Activated CD4-positive, alpha-beta T cell treated with anti-CD3 and anti-CD28 coated beads for 4 hours (primary cell): ENCODE measurements at regions not wholly inside any gene's neighbourhood (a gene's known extent, or its start where the extent isn't known, plus 50 kb on each side); places are given as distances from the start of the nearest gene placed in this dataset.

Source experiments
- DNase-seq, 2 donors: peaks; one replicate each; pipeline ENCODE4 v3.0.0-alpha.2; 2020

DNA sequence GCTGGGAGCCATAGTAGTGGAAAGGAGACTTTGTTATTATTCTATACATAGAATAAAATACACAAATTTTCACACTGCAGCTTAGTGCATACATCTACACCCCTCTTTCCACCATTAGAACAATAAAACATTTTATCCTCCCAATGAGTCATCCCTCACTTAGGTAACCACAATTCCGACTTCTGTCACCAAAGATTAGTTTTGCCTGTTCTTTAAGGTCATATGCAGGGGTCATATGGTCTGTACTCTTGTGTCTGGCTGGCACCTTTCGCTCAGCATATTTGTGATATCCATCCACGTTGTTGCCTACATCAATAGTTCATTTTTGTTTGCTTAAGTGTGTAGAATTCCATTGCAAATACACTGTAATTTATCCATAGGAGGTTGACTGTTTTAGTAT lies 399.4 kb downstream of the SHQ1 start:
- no peak for DNase-seq

DNA sequence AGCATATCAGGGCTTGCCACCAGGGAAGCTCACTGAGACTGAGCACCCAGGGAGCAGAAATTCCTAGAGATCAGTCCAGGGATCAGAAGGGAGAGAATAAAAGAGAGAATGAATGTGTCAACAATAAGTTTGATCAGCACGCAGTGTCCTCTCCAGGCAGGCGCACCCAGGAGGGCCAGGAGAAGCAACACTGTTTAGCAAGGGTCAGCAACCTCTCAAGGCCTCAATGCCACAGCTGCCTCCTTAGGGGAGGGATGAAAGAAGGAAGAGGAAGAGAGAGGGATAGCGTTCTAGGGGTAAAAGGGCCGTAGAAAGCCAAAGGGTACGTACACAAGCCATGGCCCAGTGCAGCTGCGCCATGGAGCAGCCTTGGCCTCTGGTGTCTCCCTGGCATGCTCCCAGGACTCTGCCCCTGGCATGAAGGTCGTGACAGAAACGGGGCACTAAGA lies 399.8 kb downstream of the SHQ1 start:
- no peak for DNase-seq

- DNase-seq: peak; percentile 92 to 93
These were observed 400.9 kb downstream of the SHQ1 start for GRCh38 chr3:72447059-72447946.

GRCh38 chr3:72446218-72447058 lies 401.8 kb downstream of the SHQ1 start, which contains the start of gene RYBP:
RYBP (minus strand) TSS chr3:72446621.
- DNase-seq: peak; percentile 19 to 26

DNA sequence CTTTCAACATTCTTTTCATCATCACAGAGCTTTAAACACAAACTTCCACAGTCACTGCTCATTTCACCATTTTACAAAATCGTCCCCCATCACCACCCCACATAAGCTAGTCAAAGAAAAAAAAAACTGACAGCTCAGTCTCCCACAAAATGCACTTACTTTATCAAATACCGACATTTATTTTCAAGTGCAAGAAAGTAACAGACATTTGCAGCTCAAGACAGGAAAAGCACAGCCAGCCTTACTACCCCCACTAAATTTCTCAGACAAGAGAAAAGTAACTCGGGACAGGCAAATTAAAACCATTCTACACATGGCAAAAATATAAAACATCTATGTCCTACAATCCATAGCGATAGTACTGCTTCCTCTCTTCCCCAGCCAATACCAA lies 402.4 kb downstream of the SHQ1 start:
- no peak for DNase-seq

- peak in 1 of 2 donors; percentile 20 for DNase-seq
These were observed 403.5 kb downstream of the SHQ1 start for GRCh38 chr3:72444656-72445223.

DNA sequence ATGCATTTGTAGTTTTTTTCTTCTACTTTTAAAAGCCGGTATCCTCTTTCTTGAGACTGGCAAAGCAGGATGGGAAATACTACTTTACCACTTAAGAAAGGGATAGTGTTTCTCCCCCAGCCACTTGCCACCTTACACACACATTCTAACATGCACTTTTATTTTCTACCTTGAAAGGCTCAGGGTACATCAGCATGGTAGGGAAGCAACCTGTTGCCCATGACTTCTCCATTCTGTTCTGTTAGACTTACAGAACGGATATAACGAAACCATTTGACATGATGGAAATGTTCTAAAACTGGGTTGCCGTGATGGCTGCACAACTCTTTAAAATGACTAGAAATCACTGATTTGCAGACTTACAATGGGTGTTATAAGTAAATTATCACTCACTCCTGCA lies 405.5 kb downstream of the SHQ1 start:
- DNase-seq: no peak

- DNase-seq: no peak
These were observed 406.8 kb downstream of the SHQ1 start for GRCh38 chr3:72441284-72441994.

DNA sequence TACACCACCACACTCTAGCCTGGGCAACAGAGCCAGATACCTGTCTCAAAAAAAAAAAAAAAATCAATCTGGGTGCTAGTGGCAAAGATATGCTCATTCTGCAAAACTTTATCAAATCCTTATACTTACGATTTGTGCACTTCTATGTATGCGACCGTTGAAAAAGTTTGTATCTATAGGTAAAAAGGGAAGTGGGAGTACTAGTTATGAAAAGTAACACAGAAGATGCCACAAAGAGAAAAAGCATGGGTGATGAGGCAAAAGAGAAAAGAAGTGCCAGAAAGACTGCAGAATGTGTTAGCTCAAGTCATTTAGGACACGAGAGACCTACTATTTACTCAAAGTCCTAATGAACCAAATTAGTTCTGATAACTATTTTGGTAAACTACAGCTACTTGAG lies 407.8 kb downstream of the SHQ1 start:
- no peak for DNase-seq

DNA sequence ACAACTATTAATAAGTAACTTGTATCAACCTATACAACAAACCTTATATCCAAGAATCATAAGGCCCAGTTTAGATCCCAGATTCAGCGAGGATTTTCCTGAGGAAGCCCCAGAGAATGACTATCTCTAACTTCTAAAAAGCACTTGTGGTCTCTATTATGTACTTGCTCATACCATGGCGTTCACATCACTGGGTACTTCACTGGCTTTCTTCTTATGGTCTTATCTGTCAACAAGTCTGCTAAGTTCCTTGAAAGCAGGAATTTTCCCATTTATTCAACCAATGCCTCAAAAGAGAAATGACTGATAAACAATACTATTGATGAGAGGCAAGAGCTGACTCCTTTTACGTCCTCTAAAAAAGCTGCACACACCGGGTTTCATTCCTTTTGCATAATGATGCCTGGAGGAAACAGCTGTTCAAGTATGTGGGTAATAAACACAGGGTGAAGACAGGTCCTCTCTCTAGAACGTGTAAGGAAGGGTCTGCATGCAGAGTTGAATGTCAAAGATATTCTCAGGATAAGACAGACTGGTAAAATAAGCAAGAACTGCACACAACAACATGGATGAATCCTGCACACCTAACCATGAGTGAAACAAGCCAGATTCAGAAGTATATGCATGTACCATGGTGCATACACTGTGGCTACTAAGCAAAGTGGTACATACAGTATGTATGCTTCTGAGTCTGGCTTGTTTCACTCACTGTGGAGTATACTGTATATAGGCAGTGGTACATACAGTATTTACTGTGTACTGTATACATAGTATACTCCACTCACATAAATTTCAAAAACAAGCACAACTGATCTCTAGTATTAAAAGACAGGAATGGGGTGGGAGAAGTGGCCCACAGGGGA lies 408.7 kb downstream of the SHQ1 start:
- DNase-seq: no peak

GRCh38 chr3:72437661-72438406 lies 410.4 kb downstream of the SHQ1 start:
- no peak for DNase-seq

GRCh38 chr3:72436863-72437592 lies 411.2 kb downstream of the SHQ1 start:
- DNase-seq: no peak

- DNase-seq: no peak
These were observed 413.9 kb downstream of the SHQ1 start for GRCh38 chr3:72434296-72434695.

DNA sequence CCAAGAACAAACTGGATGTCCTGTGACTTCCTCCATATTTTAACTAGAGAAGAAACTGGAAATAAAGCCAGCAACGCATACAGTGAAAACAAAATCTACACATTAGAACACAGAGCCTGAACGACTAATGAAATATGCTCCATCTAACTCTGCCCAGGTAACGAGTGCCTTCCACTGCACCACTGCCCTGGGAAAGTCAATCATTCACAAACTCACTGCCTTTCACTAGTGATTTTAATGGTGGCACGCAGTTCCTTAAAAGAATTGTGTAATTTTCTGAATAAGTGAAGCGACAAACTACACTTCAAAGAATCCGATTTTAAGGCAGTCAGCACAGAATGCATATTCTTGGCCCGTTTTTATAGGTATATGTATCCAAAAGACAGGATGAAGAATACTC lies 416.0 kb downstream of the SHQ1 start:
- DNase-seq: no peak

GRCh38 chr3:72429589-72430353 lies 418.5 kb downstream of the SHQ1 start:
- DNase-seq: no peak

GRCh38 chr3:72428803-72429202 lies 419.4 kb downstream of the SHQ1 start:
- no peak for DNase-seq

GRCh38 chr3:72427624-72428023 lies 420.6 kb downstream of the SHQ1 start:
- no peak for DNase-seq

- no peak for DNase-seq
These were observed 421.4 kb downstream of the SHQ1 start for GRCh38 chr3:72426618-72427397.

GRCh38 chr3:72423643-72424042 lies 424.6 kb downstream of the SHQ1 start:
- no peak for DNase-seq
